ENCODE measurements at regions not wholly inside any gene's neighbourhood (a gene's known extent, or its start where the extent isn't known, plus 50 kb on each side); places are given as distances from the start of the nearest gene placed in this dataset.

- TF ChIP-seq ZBTB7A (IDR thresholded peaks at IDR 0.05; ENCODE audit: low read depth) (no peak), YY1 (IDR thresholded peaks at IDR 0.05; ENCODE audit: low read depth) (no peak), EP300 (IDR thresholded peaks at IDR 0.05; ENCODE audit: borderline replicate concordance) (no peak), CEBPB (IDR thresholded peaks at IDR 0.05) (no peak)
Measured at GRCh38 chr4:15270201-15270600, 157.6 kb upstream of the C1QTNF7 start.

Measured in Ishikawa (cell line).